ENCODE measurements at regions not wholly inside any gene's neighbourhood (a gene's known extent, or its start where the extent isn't known, plus 50 kb on each side); places are given as distances from the start of the nearest gene placed in this dataset.

GRCh38 chr12:73307260-73307659, 1035.1 kb downstream of the TRHDE start:
- no TSS peak for BruUV-seq (replicated peaks)
- intact Hi-C loops (cut with micrococcal nuclease) = no loop called here
- Mint-ChIP-seq H3K36me3 (ENCODE audit: insufficient read depth, unreplicated experiment) (no peaks in the 10 kb centered on the region), H3K9me3 (ENCODE audit: unreplicated experiment) (peaks cover 8% of the 10 kb centered on the region), H3K4me3 (ENCODE audit: unreplicated experiment) (no peak overlapping the region), H3K27ac (ENCODE audit: low read depth, unreplicated experiment) (no peak overlapping the region), H3K27me3 (ENCODE audit: insufficient read depth, unreplicated experiment) (no peaks in the 10 kb centered on the region), H3K4me1 (ENCODE audit: insufficient read depth, unreplicated experiment) (no peaks in the 10 kb centered on the region)
- POLR2A ChIA-PET = no interaction called here
- TF ChIP-seq, protein P1, sequence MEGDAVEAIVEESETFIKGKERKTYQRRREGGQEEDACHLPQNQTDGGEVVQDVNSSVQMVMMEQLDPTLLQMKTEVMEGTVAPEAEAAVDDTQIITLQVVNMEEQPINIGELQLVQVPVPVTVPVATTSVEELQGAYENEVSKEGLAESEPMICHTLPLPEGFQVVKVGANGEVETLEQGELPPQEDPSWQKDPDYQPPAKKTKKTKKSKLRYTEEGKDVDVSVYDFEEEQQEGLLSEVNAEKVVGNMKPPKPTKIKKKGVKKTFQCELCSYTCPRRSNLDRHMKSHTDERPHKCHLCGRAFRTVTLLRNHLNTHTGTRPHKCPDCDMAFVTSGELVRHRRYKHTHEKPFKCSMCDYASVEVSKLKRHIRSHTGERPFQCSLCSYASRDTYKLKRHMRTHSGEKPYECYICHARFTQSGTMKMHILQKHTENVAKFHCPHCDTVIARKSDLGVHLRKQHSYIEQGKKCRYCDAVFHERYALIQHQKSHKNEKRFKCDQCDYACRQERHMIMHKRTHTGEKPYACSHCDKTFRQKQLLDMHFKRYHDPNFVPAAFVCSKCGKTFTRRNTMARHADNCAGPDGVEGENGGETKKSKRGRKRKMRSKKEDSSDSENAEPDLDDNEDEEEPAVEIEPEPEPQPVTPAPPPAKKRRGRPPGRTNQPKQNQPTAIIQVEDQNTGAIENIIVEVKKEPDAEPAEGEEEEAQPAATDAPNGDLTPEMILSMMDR (IDR thresholded peaks at IDR 0.05; ENCODE audit: unreplicated experiment) = no peak
- CTCF ChIA-PET = interaction anchor here (0.6 kb wide), 1 partner anchor 16 kb away, joined by 3 read pairs; no protein-coding TSS in a partner anchor
- no peak for DNase-seq (ENCODE audit: unreplicated experiment)

GRCh38 chr12:73308079-73308478, 1035.9 kb downstream of the TRHDE start:
- intact Hi-C loops (cut with micrococcal nuclease) = no loop called here
- H3K9me3 Mint-ChIP-seq (ENCODE audit: unreplicated experiment) = peaks cover 16% of the 10 kb centered on the region
- no peak for DNase-seq (ENCODE audit: unreplicated experiment)
- no peak overlapping the region for H3K27ac Mint-ChIP-seq (ENCODE audit: low read depth, unreplicated experiment)
- H3K4me1 Mint-ChIP-seq (ENCODE audit: insufficient read depth, unreplicated experiment) = no peaks in the 10 kb centered on the region
- no peak overlapping the region for H3K4me3 Mint-ChIP-seq (ENCODE audit: unreplicated experiment)
- no peaks in the 10 kb centered on the region for H3K27me3 Mint-ChIP-seq (ENCODE audit: insufficient read depth, unreplicated experiment)
- POLR2A ChIA-PET = interaction anchor here (0.6 kb wide), 1 partner anchor 21 kb away, joined by 3 read pairs; no protein-coding TSS in a partner anchor
- TF ChIP-seq, protein P1 (IDR thresholded peaks at IDR 0.05; ENCODE audit: unreplicated experiment) = no peak
- CTCF ChIA-PET = no interaction called here
- no peaks in the 10 kb centered on the region for H3K36me3 Mint-ChIP-seq (ENCODE audit: insufficient read depth, unreplicated experiment)
- BruUV-seq (replicated peaks) = no TSS peak

- H3K36me3 Mint-ChIP-seq (ENCODE audit: insufficient read depth, unreplicated experiment) = no peaks in the 10 kb centered on the region
- H3K4me1 Mint-ChIP-seq (ENCODE audit: insufficient read depth, unreplicated experiment) = no peaks in the 10 kb centered on the region
- peak; percentile 46 for DNase-seq (ENCODE audit: unreplicated experiment)
- H3K27ac Mint-ChIP-seq (ENCODE audit: low read depth, unreplicated experiment) = no peak overlapping the region
- intact Hi-C loops (cut with micrococcal nuclease) = no loop called here
- ChIA-PET CTCF (no interaction called here), POLR2A (no interaction called here)
- BruUV-seq (replicated peaks) = no TSS peak
- TF ChIP-seq, protein P1 (IDR thresholded peaks at IDR 0.05; ENCODE audit: unreplicated experiment) = no peak
- peaks cover 16% of the 10 kb centered on the region for H3K9me3 Mint-ChIP-seq (ENCODE audit: unreplicated experiment)
- H3K27me3 Mint-ChIP-seq (ENCODE audit: insufficient read depth, unreplicated experiment) = no peaks in the 10 kb centered on the region
- H3K4me3 Mint-ChIP-seq (ENCODE audit: unreplicated experiment) = no peak overlapping the region
These were observed 1036.6 kb downstream of the TRHDE start for GRCh38 chr12:73308747-73309146.

- ChIA-PET CTCF (interaction anchor here (1.5 kb wide), 1 partner anchor 22 kb away, joined by 3 read pairs; no protein-coding TSS in a partner anchor), POLR2A (no interaction called here)
- TF ChIP-seq, protein P1 (IDR thresholded peaks at IDR 0.05; ENCODE audit: unreplicated experiment) = no peak
- no peaks in the 10 kb centered on the region for H3K9me3 Mint-ChIP-seq (ENCODE audit: unreplicated experiment)
- H3K4me1 Mint-ChIP-seq (ENCODE audit: insufficient read depth, unreplicated experiment) = no peaks in the 10 kb centered on the region
- intact Hi-C loops (cut with micrococcal nuclease) = no loop called here
- H3K36me3 Mint-ChIP-seq (ENCODE audit: insufficient read depth, unreplicated experiment) = no peaks in the 10 kb centered on the region
- H3K4me3 Mint-ChIP-seq (ENCODE audit: unreplicated experiment) = no peak overlapping the region
- no peak for DNase-seq (ENCODE audit: unreplicated experiment)
- no peak overlapping the region for H3K27ac Mint-ChIP-seq (ENCODE audit: low read depth, unreplicated experiment)
- no TSS peak for BruUV-seq (replicated peaks)
- H3K27me3 Mint-ChIP-seq (ENCODE audit: insufficient read depth, unreplicated experiment) = no peaks in the 10 kb centered on the region
These were observed 1049.1 kb downstream of the TRHDE start for GRCh38 chr12:73321319-73321718.
